ENCODE measurements at regions not wholly inside any gene's neighbourhood (a gene's known extent, or its start where the extent isn't known, plus 50 kb on each side); places are given as distances from the start of the nearest gene placed in this dataset.

- Histone ChIP-seq H3K36me3 (ENCODE audit: control insufficient read depth, insufficient read depth, low read length) (no peaks in the 10 kb centered on the region), H3K9ac (ENCODE audit: low read depth, low read length) (no peak overlapping the region), H3K4me3 (ENCODE audit: low read depth, low read length) (no peak overlapping the region), H3K4me1 (ENCODE audit: control insufficient read depth, insufficient read depth, low read length) (peaks cover 4% of the 10 kb centered on the region; the same call in 1 of the 2 replicates), H3K9me3 (ENCODE audit: control insufficient read depth, insufficient read depth, low read length) (no peaks in the 10 kb centered on the region), H3K27me3 (ENCODE audit: control insufficient read depth, insufficient read depth, low read length) (no peaks in the 10 kb centered on the region), H3K27ac (ENCODE audit: low read depth, low read length) (no peak overlapping the region)
Observed at GRCh38 chr5:18305288-18305924, 671.1 kb downstream of the TAF11L14 start.

- Histone ChIP-seq H3K36me3 (ENCODE audit: control insufficient read depth, insufficient read depth, low read length) (no peaks in the 10 kb centered on the region), H3K27ac (ENCODE audit: low read depth, low read length) (no peak overlapping the region), H3K9ac (ENCODE audit: low read depth, low read length) (no peak overlapping the region), H3K4me3 (ENCODE audit: low read depth, low read length) (no peak overlapping the region), H3K27me3 (ENCODE audit: control insufficient read depth, insufficient read depth, low read length) (no peaks in the 10 kb centered on the region), H3K9me3 (ENCODE audit: control insufficient read depth, insufficient read depth, low read length) (no peaks in the 10 kb centered on the region), H3K4me1 (ENCODE audit: control insufficient read depth, insufficient read depth, low read length) (no peaks in the 10 kb centered on the region)
Observed at GRCh38 chr5:18311266-18311665, 677.0 kb downstream of the TAF11L14 start.

- H3K4me3 ChIP-seq (ENCODE audit: low read depth, low read length) = no peak overlapping the region
- no peaks in the 10 kb centered on the region for H3K27me3 ChIP-seq (ENCODE audit: control insufficient read depth, insufficient read depth, low read length)
- H3K36me3 ChIP-seq (ENCODE audit: control insufficient read depth, insufficient read depth, low read length) = no peaks in the 10 kb centered on the region
- no peak overlapping the region for H3K9ac ChIP-seq (ENCODE audit: low read depth, low read length)
- H3K4me1 ChIP-seq (ENCODE audit: control insufficient read depth, insufficient read depth, low read length) = no peaks in the 10 kb centered on the region
- H3K9me3 ChIP-seq (ENCODE audit: control insufficient read depth, insufficient read depth, low read length) = no peaks in the 10 kb centered on the region
- H3K27ac ChIP-seq (ENCODE audit: low read depth, low read length) = no peak overlapping the region
Observed at GRCh38 chr5:18312016-18312415, 677.8 kb downstream of the TAF11L14 start.

DNA sequence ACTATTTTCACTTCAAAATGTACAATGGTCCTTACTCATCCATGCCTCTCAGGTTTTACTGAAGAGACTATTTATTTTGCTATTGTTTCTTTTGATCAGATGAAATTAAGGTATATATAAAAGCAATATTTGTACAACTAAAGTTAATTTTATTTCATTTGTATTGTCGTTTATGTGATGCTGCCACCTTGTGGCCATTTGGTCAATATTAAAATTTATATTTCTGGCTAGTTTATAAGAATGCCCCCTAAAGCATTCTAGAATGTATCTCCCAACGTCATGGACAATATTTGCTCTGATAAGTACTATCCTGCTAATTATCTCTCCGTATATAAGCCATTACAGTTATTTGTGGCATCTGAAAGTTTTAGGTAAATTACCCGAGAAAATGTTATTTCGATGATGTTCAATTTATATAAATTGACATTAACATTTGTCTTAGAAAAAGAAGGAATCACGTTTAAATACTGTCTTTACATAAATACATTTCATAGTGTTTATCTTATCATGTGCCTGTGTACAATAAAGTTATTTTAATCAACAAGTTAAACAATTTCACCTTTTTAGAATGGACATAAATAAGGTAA lies 680.0 kb downstream of the TAF11L14 start:
- Histone ChIP-seq H3K4me3 (ENCODE audit: low read depth, low read length) (no peak overlapping the region), H3K9me3 (ENCODE audit: control insufficient read depth, insufficient read depth, low read length) (no peaks in the 10 kb centered on the region), H3K9ac (ENCODE audit: low read depth, low read length) (no peak overlapping the region), H3K27me3 (ENCODE audit: control insufficient read depth, insufficient read depth, low read length) (no peaks in the 10 kb centered on the region), H3K36me3 (ENCODE audit: control insufficient read depth, insufficient read depth, low read length) (no peaks in the 10 kb centered on the region), H3K4me1 (ENCODE audit: control insufficient read depth, insufficient read depth, low read length) (no peaks in the 10 kb centered on the region), H3K27ac (ENCODE audit: low read depth, low read length) (no peak overlapping the region)

DNA sequence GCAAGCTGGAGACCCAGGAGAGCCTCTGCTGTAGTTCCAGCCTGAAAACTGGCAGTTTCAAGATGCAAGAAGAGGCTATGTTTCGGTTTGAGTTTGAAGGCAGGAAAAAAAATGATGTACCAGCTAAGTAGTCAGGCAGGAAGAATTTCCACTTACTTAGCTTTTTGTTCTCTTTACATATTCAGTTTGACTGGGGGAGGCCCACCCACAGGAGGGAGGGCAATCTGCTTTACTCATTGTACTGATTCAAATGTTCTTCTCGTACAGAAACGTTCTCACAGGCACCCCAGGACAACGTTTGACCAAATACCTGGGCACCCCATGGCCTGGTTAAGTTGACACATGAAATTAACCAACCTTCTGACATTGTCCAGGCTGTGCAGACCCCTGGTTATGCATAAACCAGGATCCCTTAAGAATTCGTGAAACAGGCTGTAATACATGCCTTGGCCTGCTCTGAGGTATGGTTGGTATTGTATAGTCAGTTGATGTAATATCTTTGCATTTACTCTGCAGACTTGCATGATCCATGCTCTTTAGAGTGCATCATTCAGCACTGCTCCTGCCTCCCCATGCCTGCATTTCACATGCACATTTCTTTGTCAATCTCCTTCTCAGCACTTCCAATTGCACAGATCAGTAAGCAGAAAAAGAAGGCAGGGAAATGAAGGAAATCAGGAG lies 687.1 kb downstream of the TAF11L14 start:
- H3K9ac ChIP-seq (ENCODE audit: low read depth, low read length) = no peak overlapping the region
- H3K36me3 ChIP-seq (ENCODE audit: control insufficient read depth, insufficient read depth, low read length) = no peaks in the 10 kb centered on the region

GRCh38 chr5:18323891-18324290 lies 689.6 kb downstream of the TAF11L14 start:
- H3K27me3 ChIP-seq (ENCODE audit: control insufficient read depth, insufficient read depth, low read length) = no peaks in the 10 kb centered on the region
- H3K9me3 ChIP-seq (ENCODE audit: control insufficient read depth, insufficient read depth, low read length) = no peaks in the 10 kb centered on the region
- H3K4me3 ChIP-seq (ENCODE audit: low read depth, low read length) = no peak overlapping the region
- H3K36me3 ChIP-seq (ENCODE audit: control insufficient read depth, insufficient read depth, low read length) = no peaks in the 10 kb centered on the region
- no peaks in the 10 kb centered on the region for H3K4me1 ChIP-seq (ENCODE audit: control insufficient read depth, insufficient read depth, low read length)
- no peak overlapping the region for H3K9ac ChIP-seq (ENCODE audit: low read depth, low read length)
- H3K27ac ChIP-seq (ENCODE audit: low read depth, low read length) = no peak overlapping the region

More for the DNA sequence above, 687.1 kb downstream of the TAF11L14 start:
- Histone ChIP-seq H3K9me3 (ENCODE audit: control insufficient read depth, insufficient read depth, low read length) (no peaks in the 10 kb centered on the region), H3K4me1 (ENCODE audit: control insufficient read depth, insufficient read depth, low read length) (no peaks in the 10 kb centered on the region), H3K27ac (ENCODE audit: low read depth, low read length) (no peak overlapping the region), H3K27me3 (ENCODE audit: control insufficient read depth, insufficient read depth, low read length) (no peaks in the 10 kb centered on the region), H3K4me3 (ENCODE audit: low read depth, low read length) (no peak overlapping the region)

DNA sequence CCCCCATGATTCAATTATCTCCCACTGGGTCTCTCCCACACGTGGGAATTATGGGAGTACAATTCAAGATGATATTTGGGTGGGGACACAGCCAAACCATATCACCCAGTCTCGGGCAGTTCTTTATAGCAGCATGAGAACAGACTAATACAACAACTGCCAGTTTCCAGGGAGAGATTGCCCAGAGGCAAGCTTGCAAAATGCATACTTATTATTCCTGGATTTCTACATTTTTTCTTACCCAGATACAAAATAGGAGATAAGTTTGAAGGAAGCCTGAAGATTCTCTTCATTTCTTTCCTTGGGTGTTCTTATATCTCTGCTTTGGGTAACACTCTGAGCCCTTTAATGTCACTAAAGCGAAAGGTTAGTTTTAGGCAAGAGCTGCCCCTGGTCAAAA lies 691.2 kb downstream of the TAF11L14 start:
- Histone ChIP-seq H3K4me1 (ENCODE audit: control insufficient read depth, insufficient read depth, low read length) (no peaks in the 10 kb centered on the region), H3K36me3 (ENCODE audit: control insufficient read depth, insufficient read depth, low read length) (no peaks in the 10 kb centered on the region), H3K27ac (ENCODE audit: low read depth, low read length) (no peak overlapping the region), H3K27me3 (ENCODE audit: control insufficient read depth, insufficient read depth, low read length) (no peaks in the 10 kb centered on the region), H3K9me3 (ENCODE audit: control insufficient read depth, insufficient read depth, low read length) (no peaks in the 10 kb centered on the region), H3K4me3 (ENCODE audit: low read depth, low read length) (no peak overlapping the region), H3K9ac (ENCODE audit: low read depth, low read length) (no peak overlapping the region)

DNA sequence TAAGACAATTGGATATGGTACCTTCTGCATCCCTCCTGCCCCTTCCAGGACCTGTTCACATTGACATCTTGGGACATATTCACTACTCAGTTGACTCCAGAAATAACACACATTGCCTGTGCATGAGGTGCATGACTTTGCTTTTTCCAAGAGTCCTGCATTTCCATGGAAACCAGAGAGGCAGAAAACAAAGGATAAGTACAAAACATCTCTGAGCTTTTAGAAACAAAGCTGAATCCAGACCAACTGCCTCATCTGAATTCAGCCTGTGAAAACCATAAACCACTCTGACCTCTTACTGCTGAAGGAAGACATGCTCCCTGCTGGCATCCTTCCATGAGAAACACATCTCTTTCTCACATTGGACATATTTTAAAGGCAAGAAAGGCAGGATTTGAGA lies 695.1 kb downstream of the TAF11L14 start:
- H3K36me3 ChIP-seq (ENCODE audit: control insufficient read depth, insufficient read depth, low read length) = no peaks in the 10 kb centered on the region
- no peak overlapping the region for H3K9ac ChIP-seq (ENCODE audit: low read depth, low read length)
- no peak overlapping the region for H3K27ac ChIP-seq (ENCODE audit: low read depth, low read length)
- H3K4me3 ChIP-seq (ENCODE audit: low read depth, low read length) = no peak overlapping the region
- H3K9me3 ChIP-seq (ENCODE audit: control insufficient read depth, insufficient read depth, low read length) = no peaks in the 10 kb centered on the region
- no peaks in the 10 kb centered on the region for H3K4me1 ChIP-seq (ENCODE audit: control insufficient read depth, insufficient read depth, low read length)
- no peaks in the 10 kb centered on the region for H3K27me3 ChIP-seq (ENCODE audit: control insufficient read depth, insufficient read depth, low read length)

- Histone ChIP-seq H3K4me3 (ENCODE audit: low read depth, low read length) (no peak overlapping the region), H3K27ac (ENCODE audit: low read depth, low read length) (no peak overlapping the region), H3K36me3 (ENCODE audit: control insufficient read depth, insufficient read depth, low read length) (no peaks in the 10 kb centered on the region), H3K27me3 (ENCODE audit: control insufficient read depth, insufficient read depth, low read length) (no peaks in the 10 kb centered on the region), H3K9ac (ENCODE audit: low read depth, low read length) (no peak overlapping the region), H3K9me3 (ENCODE audit: control insufficient read depth, insufficient read depth, low read length) (no peaks in the 10 kb centered on the region), H3K4me1 (ENCODE audit: control insufficient read depth, insufficient read depth, low read length) (no peaks in the 10 kb centered on the region)
Observed at GRCh38 chr5:18333841-18334240, 699.6 kb downstream of the TAF11L14 start.

DNA sequence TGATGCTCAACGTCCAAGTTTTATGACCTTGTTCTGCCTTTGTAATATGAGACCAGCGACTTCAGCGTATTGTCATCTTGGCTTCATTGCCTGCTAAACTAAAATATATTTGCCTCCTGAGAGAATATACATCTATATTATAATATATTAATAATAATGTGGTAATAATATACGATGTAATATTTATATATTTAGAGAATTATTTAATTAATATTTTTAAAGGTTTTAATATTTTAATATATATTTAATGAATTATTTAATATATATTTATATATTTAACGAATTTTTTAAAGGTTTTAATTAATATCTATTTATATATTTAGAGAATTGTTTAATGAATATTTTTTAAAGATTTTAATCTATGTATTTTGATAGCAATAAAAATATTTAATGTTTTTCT lies 700.7 kb downstream of the TAF11L14 start:
- no peaks in the 10 kb centered on the region for H3K9me3 ChIP-seq (ENCODE audit: control insufficient read depth, insufficient read depth, low read length)
- no peak overlapping the region for H3K9ac ChIP-seq (ENCODE audit: low read depth, low read length)
- H3K4me3 ChIP-seq (ENCODE audit: low read depth, low read length) = no peak overlapping the region
- no peaks in the 10 kb centered on the region for H3K36me3 ChIP-seq (ENCODE audit: control insufficient read depth, insufficient read depth, low read length)
- H3K27ac ChIP-seq (ENCODE audit: low read depth, low read length) = no peak overlapping the region
- H3K4me1 ChIP-seq (ENCODE audit: control insufficient read depth, insufficient read depth, low read length) = no peaks in the 10 kb centered on the region
- H3K27me3 ChIP-seq (ENCODE audit: control insufficient read depth, insufficient read depth, low read length) = no peaks in the 10 kb centered on the region

DNA sequence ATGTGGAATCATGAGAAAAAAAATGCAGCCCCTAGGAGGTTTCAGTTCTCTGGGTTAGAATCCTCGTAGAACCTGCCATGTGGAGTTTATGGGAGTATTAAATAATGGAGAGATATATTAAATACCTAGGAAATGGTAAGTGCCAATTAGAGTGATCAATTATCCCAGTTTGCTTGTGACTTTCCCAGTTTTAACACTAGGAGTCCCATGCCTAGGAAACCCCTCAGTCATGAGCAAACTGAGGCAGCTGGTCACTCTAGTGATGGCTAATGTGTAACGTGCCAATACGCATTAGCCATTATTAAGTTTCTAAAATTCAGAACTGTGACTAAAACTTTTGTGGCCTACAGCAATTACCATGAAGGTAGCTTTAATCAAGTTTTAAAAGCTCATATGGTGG lies 720.6 kb downstream of the TAF11L14 start:
- Histone ChIP-seq H3K9ac (ENCODE audit: low read depth, low read length) (no peak overlapping the region), H3K27ac (ENCODE audit: low read depth, low read length) (no peak overlapping the region)

More for the DNA sequence above, 720.6 kb downstream of the TAF11L14 start:
- Histone ChIP-seq H3K4me1 (ENCODE audit: control insufficient read depth, insufficient read depth, low read length) (no peaks in the 10 kb centered on the region), H3K4me3 (ENCODE audit: low read depth, low read length) (no peak overlapping the region), H3K27me3 (ENCODE audit: control insufficient read depth, insufficient read depth, low read length) (no peaks in the 10 kb centered on the region), H3K36me3 (ENCODE audit: control insufficient read depth, insufficient read depth, low read length) (no peaks in the 10 kb centered on the region), H3K9me3 (ENCODE audit: control insufficient read depth, insufficient read depth, low read length) (no peaks in the 10 kb centered on the region)
